CD4-positive, alpha-beta T cell treated with Interleukin-15 for 1 hour (primary cell): ENCODE measurements at regions not wholly inside any gene's neighbourhood (a gene's known extent, or its start where the extent isn't known, plus 50 kb on each side); places are given as distances from the start of the nearest gene placed in this dataset.

ENCODE experiments used
- DNase-seq: peaks from one replicate; pipeline ENCODE4 v3.0.0-alpha.2; 2020

DNA sequence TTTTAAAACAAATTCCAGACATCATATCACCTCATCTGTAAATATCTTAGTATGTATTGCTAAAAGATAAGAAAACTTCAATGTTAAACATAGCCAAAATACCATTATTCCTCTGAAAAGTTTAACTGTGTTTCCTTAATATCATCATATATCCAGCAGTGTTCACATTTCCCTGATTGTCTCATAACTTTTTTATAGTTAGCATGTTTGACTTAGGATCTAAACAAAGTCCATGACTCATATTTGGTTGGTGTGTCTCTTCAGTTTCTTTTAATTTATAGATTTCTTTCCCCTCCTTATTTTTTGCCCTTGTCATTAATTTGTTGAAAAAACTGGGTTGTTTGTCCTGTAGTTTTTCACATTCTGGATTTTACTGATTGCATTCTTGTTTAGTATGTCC, 163.0 kb downstream of the RPS12 start:
- no peak for DNase-seq

DNA sequence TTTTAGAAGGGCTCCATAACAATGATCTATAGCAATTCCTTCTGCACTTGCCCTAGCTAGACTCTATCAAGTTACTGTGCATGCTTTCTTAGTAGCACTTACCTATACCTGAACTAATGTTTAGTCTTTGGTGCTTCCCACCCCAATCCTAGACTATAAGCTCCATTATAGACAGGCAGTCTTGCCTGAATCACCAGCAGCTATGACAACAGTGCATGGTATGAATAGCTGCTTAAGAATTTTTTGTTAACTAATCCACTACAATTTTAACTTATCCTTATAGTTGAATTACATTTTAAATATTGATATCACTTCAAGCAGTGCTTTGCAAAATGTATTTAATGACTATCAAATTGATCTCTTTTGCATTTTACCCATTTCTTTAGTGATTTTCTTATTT, 164.3 kb downstream of the RPS12 start:
- no peak for DNase-seq

DNA sequence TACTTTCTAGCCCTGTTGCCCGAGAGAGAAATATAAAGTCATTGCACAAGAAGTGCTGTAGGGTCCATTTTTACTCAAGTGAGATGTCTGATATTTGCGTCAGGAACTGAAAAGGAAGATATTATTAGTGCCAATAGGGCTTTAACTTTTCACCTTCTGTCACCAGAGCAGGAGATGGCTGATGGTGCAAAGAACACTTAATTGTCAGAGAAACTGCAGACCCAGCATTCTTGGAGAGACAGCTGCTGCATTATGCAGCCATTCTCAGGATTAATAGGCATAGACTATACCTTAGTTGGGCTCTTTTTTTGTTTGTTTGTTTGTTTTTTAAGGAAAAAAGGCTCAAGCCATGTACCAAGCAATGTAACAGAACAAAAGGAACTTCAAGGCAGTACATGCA, 179.4 kb downstream of the RPS12 start:
- DNase-seq, result no peak

DNA sequence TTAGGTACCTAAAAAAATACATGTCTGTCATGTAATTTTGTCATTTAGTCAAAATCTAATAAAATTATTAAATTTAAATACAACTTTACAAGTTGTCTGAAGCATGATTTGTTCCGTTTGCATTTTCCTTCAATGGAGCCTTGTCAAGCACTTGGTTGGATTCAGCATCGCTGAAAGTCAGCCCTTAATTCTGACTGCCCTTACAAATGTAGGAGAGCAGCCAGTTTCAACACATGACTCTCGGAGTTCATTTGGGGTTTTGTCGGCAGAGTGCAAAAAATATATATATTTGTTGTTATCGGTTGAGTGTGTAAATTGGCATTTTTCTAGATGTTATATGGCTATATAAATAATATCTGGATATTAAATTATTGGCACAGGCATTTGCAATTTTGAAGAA, 180.6 kb downstream of the RPS12 start:
- DNase-seq, result no peak

DNA sequence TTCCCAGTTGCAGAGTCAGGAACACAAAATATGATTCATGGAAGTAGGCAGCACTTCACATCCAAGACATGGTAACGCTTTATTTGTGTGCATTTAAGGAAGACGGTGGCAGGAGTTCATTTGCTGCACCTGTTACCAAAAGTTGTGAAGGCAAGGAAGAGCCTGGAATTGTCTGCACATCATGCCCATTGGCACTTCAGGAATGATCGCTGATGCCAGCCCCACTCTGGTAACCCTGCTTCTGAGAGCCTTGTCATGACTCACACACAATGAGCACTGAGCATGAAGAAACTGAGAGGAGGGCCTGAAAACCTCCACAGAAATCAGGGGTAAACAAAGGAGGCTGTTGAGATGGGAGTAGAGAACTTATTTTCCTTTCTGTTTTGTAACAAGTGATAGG, 181.1 kb downstream of the RPS12 start:
- no peak for DNase-seq

DNA sequence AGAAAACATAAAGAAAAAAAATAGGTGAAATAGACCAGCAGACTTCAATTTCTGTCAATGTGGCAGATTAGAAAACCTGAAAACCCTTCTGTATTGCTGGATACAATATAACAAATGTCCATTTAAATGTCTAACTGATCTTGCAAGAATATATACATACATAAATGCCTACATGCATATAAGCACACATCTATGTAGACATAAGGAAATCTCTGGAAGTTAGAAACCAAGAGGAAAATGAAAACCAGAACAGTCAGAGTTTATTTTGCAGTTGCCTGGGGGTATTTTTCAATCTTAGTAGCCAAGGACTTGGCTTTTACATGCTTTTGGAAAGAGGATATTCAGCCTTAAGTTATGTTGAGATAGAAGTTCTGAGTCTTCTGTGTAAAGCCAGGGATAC, 184.0 kb downstream of the RPS12 start:
- DNase-seq, result no peak

DNA sequence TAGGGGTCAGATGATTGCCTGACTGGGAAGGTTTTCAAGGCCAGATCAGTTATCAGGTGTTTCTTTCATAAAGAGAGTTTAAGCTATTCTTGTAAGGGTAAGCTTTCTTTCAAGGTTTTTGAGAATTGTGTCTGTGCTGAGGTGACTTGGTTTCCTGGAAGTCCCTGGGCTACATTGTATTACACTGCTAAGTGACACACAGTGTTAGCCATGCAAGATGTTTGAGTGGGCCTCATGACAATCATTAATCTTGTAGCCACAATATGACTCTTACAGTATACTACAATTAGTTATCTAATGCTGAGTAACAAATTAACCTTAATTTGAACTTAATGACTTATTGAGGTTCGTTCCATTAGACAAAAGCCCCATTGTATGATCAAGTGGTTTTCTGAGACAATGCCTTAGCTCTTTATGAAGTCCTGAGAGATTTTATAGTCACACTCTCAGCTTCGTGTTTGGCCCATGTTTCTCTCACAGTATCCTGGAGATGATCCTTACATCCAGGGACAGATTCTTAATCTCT, 186.7 kb downstream of the RPS12 start:
- no peak for DNase-seq

DNA sequence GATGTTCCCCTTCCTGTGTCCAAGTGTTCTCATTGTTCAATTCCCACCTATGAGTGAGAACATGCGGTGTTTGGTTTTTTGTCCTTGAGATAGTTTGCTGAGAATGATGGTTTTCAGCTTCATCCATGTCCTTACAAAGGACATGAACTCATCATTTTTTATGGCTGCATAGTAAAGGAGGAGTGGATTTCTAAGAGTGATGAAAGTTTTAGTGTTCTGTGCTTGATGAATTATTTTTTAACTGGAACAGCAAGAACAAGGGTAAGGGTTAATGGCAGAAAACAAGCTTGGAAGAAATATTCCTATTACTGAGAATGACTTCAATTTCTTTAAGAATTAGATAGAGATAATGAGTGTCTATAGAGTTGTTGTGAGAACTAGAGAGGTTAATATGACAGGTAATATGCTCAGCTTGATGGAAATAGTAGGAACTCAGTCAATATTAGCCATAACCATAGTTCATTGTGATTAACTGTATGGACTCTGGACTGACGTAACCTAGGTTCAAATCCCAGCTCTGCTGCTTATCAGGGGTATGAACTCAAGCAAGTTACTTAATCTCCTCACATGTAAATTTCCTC, 190.0 kb downstream of the RPS12 start:
- no peak for DNase-seq

DNA sequence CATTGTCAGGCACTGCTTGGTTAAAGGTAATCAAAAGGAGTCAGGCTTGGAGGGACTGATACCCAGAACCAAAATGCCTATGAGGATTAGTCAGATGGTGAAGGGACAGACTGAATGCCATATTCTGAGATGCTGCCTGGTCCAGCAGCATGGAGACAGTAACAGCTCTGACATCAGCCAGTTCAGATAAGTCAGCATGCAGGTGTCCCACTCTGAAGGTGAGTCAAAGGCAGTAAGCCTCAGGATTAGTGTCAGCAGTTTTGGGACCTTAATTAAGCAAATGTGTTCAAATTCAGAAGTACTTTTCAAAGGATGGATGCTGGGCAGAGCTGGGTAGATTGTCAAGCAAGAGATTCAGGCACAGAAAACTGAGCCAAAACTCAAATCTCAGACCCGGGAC, 198.4 kb downstream of the RPS12 start:
- no peak for DNase-seq

DNA sequence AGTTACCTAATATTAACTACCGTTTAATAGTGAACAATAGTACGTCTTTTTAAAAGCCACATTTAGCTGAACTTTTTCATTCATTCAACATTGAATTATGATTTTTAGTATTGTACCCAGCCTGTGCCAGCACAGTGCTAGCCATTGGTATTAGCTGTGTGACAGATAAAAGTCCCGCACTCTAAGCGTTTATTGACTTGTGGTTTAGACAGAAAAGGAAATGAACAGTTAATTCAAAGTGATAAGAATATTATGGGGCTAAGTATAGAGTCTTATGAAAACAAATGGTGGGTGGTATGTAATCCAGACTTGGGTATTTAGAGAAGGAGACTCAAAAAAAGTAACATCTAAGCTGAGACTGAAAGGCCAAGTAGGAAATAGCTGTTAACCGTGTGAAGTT, 202.3 kb downstream of the RPS12 start:
- DNase-seq, result no peak

DNA sequence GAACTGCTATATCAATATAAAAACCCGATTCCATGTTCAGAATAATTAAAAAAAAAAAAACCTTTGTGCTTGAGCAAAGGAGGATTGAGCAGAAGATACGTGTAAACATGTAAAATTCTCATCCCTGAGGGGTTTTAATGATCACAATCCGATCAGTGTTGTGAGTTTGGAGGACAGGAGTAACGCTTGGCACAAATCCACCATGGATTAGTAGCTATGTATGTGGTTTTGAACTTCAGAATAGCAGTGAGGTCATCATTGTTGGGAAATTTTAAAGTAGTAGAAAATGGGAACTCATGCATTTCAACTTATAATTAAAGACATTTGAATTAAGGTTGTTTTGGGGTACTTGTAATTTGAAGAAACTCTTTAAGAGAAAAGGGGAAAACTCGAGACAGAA, 203.2 kb downstream of the RPS12 start:
- DNase-seq, result no peak

DNA sequence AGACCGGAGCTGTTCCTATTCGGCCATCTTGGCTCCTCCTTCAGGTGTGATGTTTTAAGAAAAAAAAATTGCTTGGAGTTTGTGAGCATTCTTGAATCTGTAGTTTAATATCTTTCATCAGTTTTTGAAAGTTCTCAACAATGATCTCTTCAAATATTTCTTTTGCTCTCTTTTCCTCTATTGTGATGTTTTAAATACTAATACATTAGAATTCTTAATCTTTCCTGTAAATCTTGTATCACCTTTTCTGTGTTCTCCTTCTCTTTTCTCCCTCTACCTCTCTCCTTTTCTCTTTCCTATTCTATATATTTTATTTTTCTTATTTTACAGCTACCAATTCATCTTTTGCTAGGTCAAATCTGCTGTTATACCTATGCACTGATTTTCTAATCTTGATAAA, 212.3 kb downstream of the RPS12 start:
- DNase-seq, result no peak

DNA sequence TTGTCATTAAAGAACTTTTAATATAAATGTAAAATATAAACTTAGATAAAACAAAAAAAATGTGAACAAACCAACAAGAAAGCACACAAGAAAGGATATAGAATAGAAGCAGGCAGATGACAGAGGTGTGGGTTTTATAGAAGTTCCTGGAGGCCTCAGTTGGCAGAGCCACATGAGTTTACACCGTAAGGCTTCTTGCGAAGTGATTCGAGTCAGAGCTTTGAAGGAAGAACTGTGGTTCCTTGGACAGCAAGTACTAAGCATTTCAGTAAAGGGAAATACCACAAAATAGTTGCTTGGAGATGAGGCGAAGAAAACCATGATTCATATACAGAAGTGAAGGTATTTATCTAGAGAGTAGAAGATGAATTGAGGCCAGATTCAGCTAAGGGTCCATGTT, 207.9 kb upstream of the EYA4 start:
- no peak for DNase-seq

DNA sequence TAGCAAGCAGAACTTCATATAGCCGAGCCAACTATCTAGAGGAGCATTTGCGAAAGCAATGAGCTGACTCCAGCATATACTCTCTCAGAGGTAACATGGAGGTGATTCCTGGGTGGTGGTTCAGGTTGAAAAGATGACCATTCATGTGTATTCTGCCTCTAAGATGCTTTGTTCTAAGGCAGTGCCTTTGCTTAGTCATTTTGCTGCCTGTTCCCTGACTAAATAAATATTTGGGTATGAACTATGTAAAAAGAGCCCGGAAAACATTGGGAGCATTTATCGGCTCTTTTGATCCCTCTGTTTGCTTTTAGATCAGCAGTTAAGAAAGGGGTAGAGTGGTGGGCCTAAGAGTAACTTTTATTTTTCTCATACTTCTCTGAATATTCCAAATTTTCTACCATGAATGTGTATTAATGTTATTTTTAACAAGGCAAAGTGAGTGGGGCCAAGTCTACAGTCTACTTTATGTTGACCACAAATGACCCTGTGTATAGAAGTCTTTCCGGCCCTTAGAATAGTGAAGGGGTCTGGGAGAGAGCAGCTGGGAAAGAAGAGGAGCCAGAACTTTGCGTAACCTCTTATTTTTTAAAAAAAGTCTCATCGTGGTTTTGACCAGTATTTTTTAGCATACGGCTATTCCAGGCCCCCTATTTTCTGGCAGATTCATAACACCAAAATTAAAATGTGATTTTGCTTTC, 206.5 kb upstream of the EYA4 start:
- DNase-seq, result no peak

DNA sequence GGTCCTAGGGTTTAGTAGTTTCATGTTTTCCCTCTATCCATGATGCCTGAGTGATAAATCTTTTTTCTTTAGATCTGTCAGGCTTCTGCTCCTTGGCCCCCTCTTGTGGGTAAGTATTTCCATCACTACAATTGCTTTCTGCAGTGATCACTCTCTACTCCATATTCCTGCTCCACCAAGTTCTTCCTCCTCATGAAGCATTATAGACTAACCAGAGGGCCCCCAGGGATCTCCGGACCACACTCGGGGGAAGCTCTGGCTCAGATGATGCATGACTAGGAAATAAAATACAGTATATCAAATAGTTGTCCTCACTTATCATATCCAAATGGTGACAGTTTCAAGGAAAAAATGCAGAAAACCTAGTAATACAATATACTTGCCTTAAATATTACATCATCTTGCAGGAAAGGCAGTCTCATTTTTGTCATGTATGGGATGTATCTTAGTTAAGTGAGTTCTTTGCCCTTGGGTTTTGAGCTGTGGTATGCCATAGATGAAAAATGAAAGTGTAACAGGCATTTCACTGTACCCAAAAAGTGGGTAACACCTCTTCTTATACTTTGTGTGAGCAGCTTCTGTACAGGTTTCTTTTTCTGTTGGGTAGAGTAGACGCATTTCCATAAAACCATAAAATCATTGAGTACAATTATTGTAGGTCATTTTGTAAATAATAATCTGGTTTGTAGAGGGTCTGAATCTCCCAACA, 200.9 kb upstream of the EYA4 start:
- DNase-seq, result no peak

DNA sequence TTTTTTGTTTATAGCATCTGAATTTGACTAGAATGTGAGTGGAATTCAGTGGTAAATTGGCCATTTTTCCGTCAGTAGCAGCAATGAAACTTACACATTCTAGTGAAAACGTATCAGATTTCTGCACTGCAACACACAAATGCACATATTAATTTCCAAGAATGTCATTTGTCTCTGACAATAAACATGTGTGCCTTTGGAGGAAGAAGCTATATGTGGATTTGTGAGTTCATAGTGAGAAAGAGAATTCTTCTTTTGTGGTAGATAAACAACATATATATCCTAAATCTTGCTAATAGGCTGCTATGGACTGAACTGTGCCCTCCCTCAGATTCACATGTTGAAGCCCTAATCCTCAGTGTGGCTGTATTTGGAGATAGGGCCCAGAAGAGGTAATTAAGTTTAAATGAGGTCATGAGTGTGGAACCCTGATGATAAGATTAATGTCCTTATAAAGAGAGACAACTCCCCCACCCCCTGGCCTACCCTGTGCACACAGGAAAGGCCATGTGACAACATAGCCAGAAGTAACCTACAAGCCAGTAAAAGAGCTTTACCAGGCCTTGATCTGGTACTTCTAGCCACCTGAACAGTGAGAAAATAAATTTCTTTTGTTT, 200.2 kb upstream of the EYA4 start:
- DNase-seq, result no peak

DNA sequence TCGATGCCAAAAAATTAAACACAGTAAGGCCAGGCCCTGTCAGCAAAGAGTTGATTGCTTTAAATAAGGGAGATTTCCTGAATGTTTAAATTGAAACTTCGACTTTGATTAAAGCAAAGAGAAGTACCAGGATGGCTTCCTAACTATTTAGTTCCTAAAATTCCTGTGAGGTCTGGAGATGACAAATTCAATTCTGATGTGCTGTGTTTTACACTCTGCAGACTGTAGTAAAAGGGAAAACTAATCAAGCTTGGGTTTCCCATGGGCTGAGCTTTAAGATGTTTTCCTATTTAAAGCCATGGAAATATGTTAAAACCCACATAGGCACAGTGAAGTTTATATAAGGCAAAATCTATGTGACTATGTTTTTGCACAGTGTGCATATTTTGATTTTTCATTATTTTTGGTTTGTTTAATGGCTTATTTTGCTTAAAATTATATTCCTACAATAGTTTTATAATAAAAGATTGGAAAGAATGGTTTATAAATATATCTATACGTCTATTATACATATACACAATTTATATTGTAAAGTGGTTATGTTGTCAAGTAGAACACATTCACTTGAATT, 198.5 kb upstream of the EYA4 start:
- no peak for DNase-seq

DNA sequence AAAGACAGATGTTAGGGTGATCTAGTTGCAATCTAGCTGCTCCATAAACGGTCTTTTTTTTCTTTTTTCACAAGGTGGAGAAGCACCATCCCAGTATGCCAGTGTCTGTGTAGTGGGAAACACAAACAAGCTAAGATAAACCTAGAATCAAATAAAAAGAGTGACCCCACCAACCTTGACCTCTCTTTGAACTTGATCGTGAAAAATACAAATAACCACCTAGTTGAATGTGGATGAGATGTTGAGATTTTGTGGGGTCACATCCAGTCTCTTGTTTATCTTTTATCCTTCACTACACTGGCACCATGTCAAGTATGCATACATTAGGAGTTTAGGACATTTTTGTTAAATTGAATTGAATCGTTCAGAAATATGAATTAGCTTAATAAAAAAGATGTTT, 194.6 kb upstream of the EYA4 start:
- no peak for DNase-seq

DNA sequence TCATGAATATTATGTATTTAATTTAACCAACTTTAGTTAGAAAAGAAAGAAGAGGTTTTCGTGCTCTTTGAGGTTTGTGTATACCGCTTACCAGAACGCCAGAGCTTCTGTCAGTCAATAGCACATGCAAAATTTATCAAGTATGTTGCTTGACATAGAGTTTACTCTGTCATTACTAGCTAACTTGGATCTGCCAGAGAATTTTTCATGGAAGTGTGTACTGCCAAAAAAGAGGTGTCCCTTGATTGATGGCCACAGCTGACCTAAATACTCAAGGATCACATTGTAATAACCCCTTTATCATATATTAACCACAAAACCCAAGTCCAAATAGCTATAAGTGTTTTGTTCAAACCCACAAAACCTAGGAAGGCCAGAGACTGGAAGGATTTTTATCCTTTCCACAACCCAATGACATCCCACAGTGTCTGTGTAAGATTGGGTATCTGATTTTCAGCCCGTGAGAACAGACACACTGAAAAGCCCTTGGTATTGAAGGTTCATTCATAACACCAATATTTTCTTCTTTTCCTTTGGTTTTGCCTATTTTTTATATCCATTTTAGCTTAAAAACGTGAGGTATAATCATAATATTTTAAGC, 194.0 kb upstream of the EYA4 start:
- no peak for DNase-seq

DNA sequence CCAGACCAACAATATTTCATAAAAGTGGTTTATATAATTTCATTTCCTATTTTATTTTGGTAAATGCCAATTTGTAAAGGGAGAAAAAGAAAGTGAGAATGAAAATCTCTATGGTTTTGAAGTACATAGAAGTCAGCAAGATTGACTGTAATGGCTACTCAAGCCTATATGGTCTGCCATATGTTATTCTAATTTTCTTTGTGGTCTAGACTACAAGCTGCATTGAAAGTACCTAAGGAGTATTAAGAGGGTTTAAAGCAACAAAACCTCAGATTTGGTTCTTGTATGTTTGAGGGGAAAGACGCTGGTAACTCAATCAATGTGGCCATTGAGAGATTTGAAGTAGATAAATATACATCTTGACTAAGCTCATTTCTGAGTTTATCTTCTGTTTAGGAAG, 193.5 kb upstream of the EYA4 start:
- DNase-seq, result no peak

DNA sequence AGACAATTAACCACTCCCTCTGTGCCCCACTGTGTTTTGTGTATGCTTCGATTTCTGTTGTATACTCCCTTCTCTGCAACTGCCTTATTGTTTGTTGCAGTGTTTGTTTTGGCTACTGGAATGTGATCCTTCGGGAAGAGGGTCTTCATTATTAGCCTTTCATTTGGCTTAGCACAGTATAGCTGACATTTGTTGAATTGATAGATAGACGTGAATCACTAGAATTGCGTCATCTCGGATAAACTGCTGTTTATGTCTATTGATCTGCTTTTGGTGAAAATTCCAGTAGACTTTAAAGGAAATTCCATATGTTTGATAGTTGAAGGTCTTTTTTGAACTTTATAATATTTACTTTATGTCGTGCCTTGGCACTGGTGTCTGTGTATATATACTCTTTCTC, 189.9 kb upstream of the EYA4 start:
- no peak for DNase-seq

DNA sequence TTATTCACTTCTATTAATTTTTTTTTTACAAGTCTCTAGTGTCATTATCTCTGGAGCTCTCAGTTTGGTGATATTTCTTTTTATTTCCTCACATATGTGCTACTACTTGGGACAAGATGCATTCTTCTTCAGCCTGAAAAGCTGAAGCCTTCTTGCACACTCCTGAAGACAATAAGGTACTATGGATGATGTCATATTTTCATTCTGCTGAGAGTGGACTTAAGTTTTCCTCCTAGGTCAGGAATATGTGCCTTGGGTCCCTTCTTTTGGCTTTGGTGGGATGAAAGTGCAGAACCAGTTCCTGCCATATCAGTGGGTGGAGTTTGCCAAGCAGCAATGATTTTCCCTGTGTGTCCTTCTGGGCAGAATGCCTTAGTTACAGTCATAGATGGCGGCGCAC, 188.7 kb upstream of the EYA4 start:
- DNase-seq, result no peak

DNA sequence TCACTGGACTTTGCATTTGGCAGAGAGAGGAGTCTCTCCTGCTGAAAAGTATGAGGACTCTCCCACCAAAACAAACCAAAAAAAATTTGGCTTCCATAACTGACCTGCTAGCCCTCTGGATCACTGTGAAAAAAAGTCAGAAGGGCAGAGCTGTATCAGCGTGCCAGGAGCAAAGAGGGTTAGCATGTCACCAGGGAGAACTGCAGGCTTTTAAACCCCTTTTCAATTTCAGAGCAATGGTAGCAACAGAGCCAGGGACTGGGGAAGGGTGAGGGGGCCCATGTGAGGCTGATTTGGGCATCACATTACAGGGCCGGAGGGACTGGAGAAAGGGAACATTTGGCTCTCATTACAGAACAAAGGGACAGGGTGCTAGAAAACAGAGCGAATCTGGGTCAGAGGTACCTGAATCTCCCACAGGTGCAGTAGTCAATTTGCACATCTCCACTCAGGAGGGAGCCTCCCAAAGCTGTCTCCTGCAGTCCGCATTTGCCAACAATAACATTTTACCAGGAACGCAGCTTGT, 185.7 kb upstream of the EYA4 start:
- no peak for DNase-seq
